ENCODE measurements at regions not wholly inside any gene's neighbourhood (a gene's known extent, or its start where the extent isn't known, plus 50 kb on each side); places are given as distances from the start of the nearest gene placed in this dataset.

GRCh38 chr12:127507341-127507740 is 759.6 kb upstream of the TMEM132C start:
- intact Hi-C loops (cut with DNase I), result no loop called here
- H3K36me3 ChIP-seq, result no peaks in the 10 kb centered on the region
- H3K4me3 ChIP-seq, result no peak overlapping the region
- 76% methylated on average over 6 of the region's 6 CpGs for WGBS
- no peak for DNase-seq (ENCODE audit: low spot score)
- no peaks in the 10 kb centered on the region for H3K27me3 ChIP-seq (replicated peaks; ENCODE audit: insufficient read depth)
- H3K9me3 ChIP-seq, result no peaks in the 10 kb centered on the region
- TF ChIP-seq, protein P1, sequence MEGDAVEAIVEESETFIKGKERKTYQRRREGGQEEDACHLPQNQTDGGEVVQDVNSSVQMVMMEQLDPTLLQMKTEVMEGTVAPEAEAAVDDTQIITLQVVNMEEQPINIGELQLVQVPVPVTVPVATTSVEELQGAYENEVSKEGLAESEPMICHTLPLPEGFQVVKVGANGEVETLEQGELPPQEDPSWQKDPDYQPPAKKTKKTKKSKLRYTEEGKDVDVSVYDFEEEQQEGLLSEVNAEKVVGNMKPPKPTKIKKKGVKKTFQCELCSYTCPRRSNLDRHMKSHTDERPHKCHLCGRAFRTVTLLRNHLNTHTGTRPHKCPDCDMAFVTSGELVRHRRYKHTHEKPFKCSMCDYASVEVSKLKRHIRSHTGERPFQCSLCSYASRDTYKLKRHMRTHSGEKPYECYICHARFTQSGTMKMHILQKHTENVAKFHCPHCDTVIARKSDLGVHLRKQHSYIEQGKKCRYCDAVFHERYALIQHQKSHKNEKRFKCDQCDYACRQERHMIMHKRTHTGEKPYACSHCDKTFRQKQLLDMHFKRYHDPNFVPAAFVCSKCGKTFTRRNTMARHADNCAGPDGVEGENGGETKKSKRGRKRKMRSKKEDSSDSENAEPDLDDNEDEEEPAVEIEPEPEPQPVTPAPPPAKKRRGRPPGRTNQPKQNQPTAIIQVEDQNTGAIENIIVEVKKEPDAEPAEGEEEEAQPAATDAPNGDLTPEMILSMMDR (IDR thresholded peaks at IDR 0.05), result no peak
- no peak for TF ChIP-seq POLR2AphosphoS5 (IDR thresholded peaks at IDR 0.05)
- no peak for TF ChIP-seq POLR2A (IDR thresholded peaks at IDR 0.05)
- H3K27ac ChIP-seq, result no peak overlapping the region
- no peaks in the 10 kb centered on the region for H3K4me1 ChIP-seq (replicated peaks)

GRCh38 chr12:127509066-127509778 is 757.7 kb upstream of the TMEM132C start:
- Histone ChIP-seq H3K36me3 (no peaks in the 10 kb centered on the region), H3K9me3 (no peaks in the 10 kb centered on the region), H3K27ac (no peak overlapping the region), H3K4me1 (replicated peaks) (no peaks in the 10 kb centered on the region), H3K27me3 (replicated peaks; ENCODE audit: insufficient read depth) (no peaks in the 10 kb centered on the region), H3K4me3 (no peak overlapping the region)
- intact Hi-C loops (cut with DNase I), result no loop called here
- DNase-seq (ENCODE audit: low spot score), result no peak
- WGBS, result 72% methylated on average over 6 of the region's 6 CpGs
- TF ChIP-seq POLR2AphosphoS5 (IDR thresholded peaks at IDR 0.05) (no peak), POLR2A (IDR thresholded peaks at IDR 0.05) (no peak)
- TF ChIP-seq, protein P1 (IDR thresholded peaks at IDR 0.05), result no peak

GRCh38 chr12:127515941-127516340 is 751.0 kb upstream of the TMEM132C start:
- Histone ChIP-seq H3K4me1 (replicated peaks) (no peaks in the 10 kb centered on the region), H3K4me3 (no peak overlapping the region), H3K36me3 (no peaks in the 10 kb centered on the region), H3K27ac (no peak overlapping the region), H3K27me3 (replicated peaks; ENCODE audit: insufficient read depth) (no peaks in the 10 kb centered on the region), H3K9me3 (no peaks in the 10 kb centered on the region)
- 56% methylated on average over 2 of the region's 2 CpGs for WGBS
- DNase-seq (ENCODE audit: low spot score), result no peak
- intact Hi-C loops (cut with DNase I), result no loop called here
- TF ChIP-seq POLR2A (IDR thresholded peaks at IDR 0.05), result no peak
- TF ChIP-seq, protein P1 (IDR thresholded peaks at IDR 0.05), result no peak

GRCh38 chr12:127516467-127516866 is 750.5 kb upstream of the TMEM132C start:
- Histone ChIP-seq H3K4me1 (replicated peaks) (no peaks in the 10 kb centered on the region), H3K36me3 (no peaks in the 10 kb centered on the region), H3K4me3 (no peak overlapping the region), H3K27ac (no peak overlapping the region), H3K9me3 (no peaks in the 10 kb centered on the region), H3K27me3 (replicated peaks; ENCODE audit: insufficient read depth) (no peaks in the 10 kb centered on the region)
- TF ChIP-seq, protein P1 (IDR thresholded peaks at IDR 0.05), result no peak
- TF ChIP-seq POLR2AphosphoS5 (IDR thresholded peaks at IDR 0.05) (no peak), POLR2A (IDR thresholded peaks at IDR 0.05) (no peak)
- WGBS, result 87% methylated on average over 1 of the region's 1 CpG
- DNase-seq (ENCODE audit: low spot score), result no peak
- intact Hi-C loops (cut with DNase I), result no loop called here

- no peaks in the 10 kb centered on the region for H3K9me3 ChIP-seq
- no peaks in the 10 kb centered on the region for H3K27me3 ChIP-seq (replicated peaks; ENCODE audit: insufficient read depth)
- TF ChIP-seq POLR2A (IDR thresholded peaks at IDR 0.05) (no peak), POLR2AphosphoS5 (IDR thresholded peaks at IDR 0.05) (no peak)
- TF ChIP-seq, protein P1 (IDR thresholded peaks at IDR 0.05), result no peak
- H3K27ac ChIP-seq, result no peak overlapping the region
- no peak for DNase-seq (ENCODE audit: low spot score)
- WGBS, result 54% methylated on average over 2 of the region's 2 CpGs
- H3K36me3 ChIP-seq, result no peaks in the 10 kb centered on the region
- intact Hi-C loops (cut with DNase I), result no loop called here
- H3K4me1 ChIP-seq (replicated peaks), result no peaks in the 10 kb centered on the region
- H3K4me3 ChIP-seq, result no peak overlapping the region
Measured at GRCh38 chr12:127519779-127520178, 747.2 kb upstream of the TMEM132C start.

Data from prostate gland (tissue), 2 donors.